MM.1S (cell line): ENCODE measurements at regions not wholly inside any gene's neighbourhood (a gene's known extent, or its start where the extent isn't known, plus 50 kb on each side); places are given as distances from the start of the nearest gene placed in this dataset.
"Not testable (repeated sequence)": the region's sequence is repeated elsewhere in the genome, so short reads cannot be mapped to it uniquely, and the experiment has no call there.

ENCODE experiments used
- DNase-seq: peaks from one replicate; pipeline ENCODE4 v3.0.0-alpha.2; 2015
- H2AFZ ChIP-seq: fragments of 300-600 bp; sonication (generic); 2 replicates; pipeline ENCODE4 v1.6.0; 2016; ENCODE audit warnings: antibody characterized with exemption, low read length
- H3F3A ChIP-seq: fragments of 300-600 bp; sonication (generic); 2 replicates; pipeline ENCODE4 v1.6.1; 2016; ENCODE audit warnings: mild to moderate bottlenecking, antibody characterized with exemption, low read length, moderate library complexity, mixed read lengths; ENCODE audit not compliant: insufficient read depth
- H3K27ac ChIP-seq: fragments of 300-600 bp; sonication (generic); 2 replicates; pipeline ENCODE4 v1.5.1; 2016; ENCODE audit warnings: mild to moderate bottlenecking, low read length
- H3K27me3 ChIP-seq: fragments of 300-600 bp; sonication (generic); replicated peaks from 2 replicates; pipeline ENCODE4 v1.6.0; 2016; ENCODE audit warnings: low read length; ENCODE audit not compliant: insufficient read depth
- H3K36me3 ChIP-seq: fragments of 300-600 bp; sonication (generic); replicated peaks from 2 replicates; pipeline ENCODE4 v1.6.1; 2016; ENCODE audit warnings: mild to moderate bottlenecking, low read length, mixed read lengths; ENCODE audit not compliant: insufficient read depth
- H3K4me1 ChIP-seq: fragments of 300-600 bp; sonication (generic); 2 replicates; pipeline ENCODE4 v1.6.1; 2016; ENCODE audit warnings: low read length, mixed read lengths
- H3K4me2 ChIP-seq: fragments of 300-600 bp; sonication (generic); 2 replicates; pipeline ENCODE4 v1.6.0; 2016; ENCODE audit warnings: low read depth, low read length
- H3K4me3 ChIP-seq: fragments of 300-600 bp; sonication (generic); 2 replicates; pipeline ENCODE4 v1.5.1; 2016; ENCODE audit warnings: low read length, mixed read lengths
- H3K79me2 ChIP-seq: fragments of 300-600 bp; sonication (generic); 2 replicates; pipeline ENCODE4 v1.6.1; 2016; ENCODE audit warnings: mixed run types, low read length, mixed read lengths
- H3K9ac ChIP-seq: fragments of 300-600 bp; sonication (generic); 2 replicates; pipeline ENCODE4 v1.6.1; 2016; ENCODE audit warnings: low read length, mixed read lengths
- H3K9me2 ChIP-seq: fragments of 300-600 bp; sonication (generic); replicated peaks from 2 replicates; pipeline ENCODE4 v1.6.1; 2016; ENCODE audit warnings: mild to moderate bottlenecking, low read length, mixed read lengths; ENCODE audit not compliant: insufficient read depth
- H3K9me3 ChIP-seq: fragments of 300-600 bp; sonication (generic); replicated peaks from 2 replicates; pipeline ENCODE4 v1.6.1; 2016; ENCODE audit warnings: mild to moderate bottlenecking, low read length, mixed read lengths; ENCODE audit not compliant: insufficient read depth
- H4K20me1 ChIP-seq: fragments of 300-600 bp; sonication (generic); 2 replicates; pipeline ENCODE4 v1.6.1; 2016; ENCODE audit warnings: mild to moderate bottlenecking, low read length, moderate library complexity, mixed read lengths; ENCODE audit not compliant: insufficient read depth
- CTCF ChIP-seq: fragments of 300-600 bp; sonication (generic); IDR thresholded peaks from 2 replicates; pipeline ENCODE4 v1.5.1; 2016; ENCODE audit warnings: antibody characterized with exemption, low read length, mixed read lengths
- EZH2 ChIP-seq: fragments of 300-600 bp; sonication (generic); optimal IDR thresholded peaks from 2 replicates; pipeline ENCODE3; 2017; ENCODE audit warnings: low read depth, mild to moderate bottlenecking, antibody characterized with exemption, low read length, mixed read lengths
- EZH2phosphoT487 ChIP-seq: fragments of 300-600 bp; sonication (generic); IDR thresholded peaks from 2 replicates; pipeline ENCODE4 v1.6.1; 2018; ENCODE audit warnings: antibody characterized with exemption, low read length

- no peaks in the 10 kb centered on the region for H3F3A ChIP-seq
- H3K27me3 ChIP-seq = no peaks in the 10 kb centered on the region
- DNase-seq = peak; percentile 19
- no peak overlapping the region for H3K4me2 ChIP-seq
- H3K79me2 ChIP-seq = no peaks in the 10 kb centered on the region
- no peaks in the 10 kb centered on the region for H3K4me1 ChIP-seq
- no peak overlapping the region for H2AFZ ChIP-seq
- H3K9me2 ChIP-seq = no peaks in the 10 kb centered on the region
- no peak overlapping the region for H3K27ac ChIP-seq
- no peak overlapping the region for H3K9ac ChIP-seq
- H3K4me3 ChIP-seq = no peak overlapping the region
- peak; percentile 59 for TF ChIP-seq CTCF
- TF ChIP-seq EZH2 = no peak
- no peaks in the 10 kb centered on the region for H3K36me3 ChIP-seq
- H3K9me3 ChIP-seq = no peaks in the 10 kb centered on the region
- no peaks in the 10 kb centered on the region for H4K20me1 ChIP-seq
Measured at GRCh38 chr18:8882632-8883408, 177.5 kb downstream of the MTCL1 start.

- no peaks in the 10 kb centered on the region for H3F3A ChIP-seq
- H3K79me2 ChIP-seq = no peaks in the 10 kb centered on the region
- no peaks in the 10 kb centered on the region for H3K9me2 ChIP-seq
- no peak overlapping the region for H3K4me2 ChIP-seq
- H3K36me3 ChIP-seq = no peaks in the 10 kb centered on the region
- H3K27ac ChIP-seq = no peak overlapping the region
- no peaks in the 10 kb centered on the region for H4K20me1 ChIP-seq
- H3K9ac ChIP-seq = no peak overlapping the region
- no peaks in the 10 kb centered on the region for H3K27me3 ChIP-seq
- no peaks in the 10 kb centered on the region for H3K4me1 ChIP-seq
- H2AFZ ChIP-seq = no peak overlapping the region
- H3K9me3 ChIP-seq = no peaks in the 10 kb centered on the region
- DNase-seq = no peak
- TF ChIP-seq CTCF (no peak), EZH2phosphoT487 (no peak), EZH2 (no peak)
- H3K4me3 ChIP-seq = no peak overlapping the region
Measured at GRCh38 chr18:8883409-8883668, 178.0 kb downstream of the MTCL1 start.

- not testable (repeated sequence) for H2AFZ ChIP-seq, H3K9me3 ChIP-seq, H3K9ac ChIP-seq, H3K27me3 ChIP-seq, H4K20me1 ChIP-seq, H3K27ac ChIP-seq, H3K36me3 ChIP-seq, DNase-seq, H3K4me1 ChIP-seq, H3K4me2 ChIP-seq, H3K9me2 ChIP-seq, H3K79me2 ChIP-seq, H3F3A ChIP-seq, H3K4me3 ChIP-seq
Measured at GRCh38 chr18:8887877-8888276, 182.5 kb downstream of the MTCL1 start.

GRCh38 chr18:8889489-8889888 lies 184.1 kb downstream of the MTCL1 start:
- no peak overlapping the region for H3K4me3 ChIP-seq
- H2AFZ ChIP-seq = no peak overlapping the region
- TF ChIP-seq EZH2 (no peak), EZH2phosphoT487 (no peak), CTCF (no peak)
- H3K4me2 ChIP-seq = no peak overlapping the region
- no peak for DNase-seq
- no peaks in the 10 kb centered on the region for H4K20me1 ChIP-seq
- no peaks in the 10 kb centered on the region for H3F3A ChIP-seq
- no peaks in the 10 kb centered on the region for H3K9me2 ChIP-seq
- no peak overlapping the region for H3K9ac ChIP-seq
- no peaks in the 10 kb centered on the region for H3K79me2 ChIP-seq
- no peak overlapping the region for H3K27ac ChIP-seq
- no peaks in the 10 kb centered on the region for H3K27me3 ChIP-seq
- H3K4me1 ChIP-seq = no peaks in the 10 kb centered on the region
- no peaks in the 10 kb centered on the region for H3K9me3 ChIP-seq
- no peaks in the 10 kb centered on the region for H3K36me3 ChIP-seq

GRCh38 chr18:8890503-8890902 lies 185.1 kb downstream of the MTCL1 start:
- H3K27ac ChIP-seq = not testable (repeated sequence)

More at GRCh38 chr18:8890503-8890902, 185.1 kb downstream of the MTCL1 start:
- DNase-seq, H3K9me2 ChIP-seq, H3K79me2 ChIP-seq, H3K4me1 ChIP-seq, H3K4me3 ChIP-seq, H3K36me3 ChIP-seq, H3K9ac ChIP-seq, H3K27me3 ChIP-seq, H3K9me3 ChIP-seq, H3K4me2 ChIP-seq, H4K20me1 ChIP-seq, H3F3A ChIP-seq, H2AFZ ChIP-seq: not testable (repeated sequence)
